ENCODE measurements at regions not wholly inside any gene's neighbourhood (a gene's known extent, or its start where the extent isn't known, plus 50 kb on each side); places are given as distances from the start of the nearest gene placed in this dataset.
"Not testable (repeated sequence)": the region's sequence is repeated elsewhere in the genome, so short reads cannot be mapped to it uniquely, and the experiment has no call there.

DNA sequence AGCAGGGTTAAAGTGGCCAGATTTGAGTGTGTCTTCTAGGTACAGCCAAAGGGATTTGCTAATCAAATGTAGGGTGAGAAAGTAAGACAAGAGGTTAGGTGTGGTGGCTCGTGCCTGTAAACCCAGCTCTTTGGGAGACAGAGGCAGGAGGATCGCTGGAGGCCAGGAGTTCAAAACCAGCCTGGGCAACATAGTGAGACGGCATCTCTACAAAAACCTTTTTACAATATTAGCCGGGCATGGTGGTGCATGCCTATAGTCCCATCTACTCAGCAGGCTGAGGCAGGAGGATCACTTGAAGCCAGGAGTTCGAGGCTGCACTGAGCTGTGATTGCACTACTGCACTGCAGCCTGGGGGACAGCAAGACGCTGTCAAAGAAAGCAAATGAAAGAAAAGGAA lies 294.5 kb downstream of the GOLGA6L6 start:
- POLR2A ChIA-PET; CTCF ChIA-PET; H3K36me3 Mint-ChIP-seq (ENCODE audit: insufficient read depth, unreplicated experiment); H3K27me3 Mint-ChIP-seq (ENCODE audit: insufficient read depth, unreplicated experiment); H3K27me3 ChIP-seq (replicated peaks; ENCODE audit: control insufficient read depth, insufficient read depth, low read length); H3K4me1 Mint-ChIP-seq (ENCODE audit: low read depth, unreplicated experiment); DNase-seq; H3K9me3 ChIP-seq; H3K9me3 Mint-ChIP-seq (ENCODE audit: unreplicated experiment); BruUV-seq (replicated peaks); H3K4me3 Mint-ChIP-seq (ENCODE audit: unreplicated experiment); intact Hi-C loops (cut with micrococcal nuclease; ENCODE audit: unreplicated experiment); H3K36me3 ChIP-seq (ENCODE audit: control insufficient read depth, insufficient read depth, low read length); H3K4me1 ChIP-seq; H3K4me3 ChIP-seq (ENCODE audit: low read depth, low read length); H3K27ac Mint-ChIP-seq (ENCODE audit: unreplicated experiment): not testable (repeated sequence)

GRCh38 chr15:20246624-20247023 lies 295.0 kb downstream of the GOLGA6L6 start:
- H3K4me3 ChIP-seq (ENCODE audit: low read depth, low read length); H3K4me3 Mint-ChIP-seq (ENCODE audit: unreplicated experiment); DNase-seq; H3K27me3 Mint-ChIP-seq (ENCODE audit: insufficient read depth, unreplicated experiment); H3K36me3 ChIP-seq (ENCODE audit: control insufficient read depth, insufficient read depth, low read length); intact Hi-C loops (cut with micrococcal nuclease; ENCODE audit: unreplicated experiment); CTCF ChIA-PET; H3K9me3 Mint-ChIP-seq (ENCODE audit: unreplicated experiment); H3K4me1 ChIP-seq; H3K36me3 Mint-ChIP-seq (ENCODE audit: insufficient read depth, unreplicated experiment); H3K27me3 ChIP-seq (replicated peaks; ENCODE audit: control insufficient read depth, insufficient read depth, low read length); BruUV-seq (replicated peaks); H3K4me1 Mint-ChIP-seq (ENCODE audit: low read depth, unreplicated experiment); POLR2A ChIA-PET; H3K27ac Mint-ChIP-seq (ENCODE audit: unreplicated experiment); H3K9me3 ChIP-seq: not testable (repeated sequence)

GRCh38 chr15:20245856-20246255 lies 295.7 kb downstream of the GOLGA6L6 start:
- H3K4me3 Mint-ChIP-seq (ENCODE audit: unreplicated experiment); CTCF ChIA-PET; H3K27ac Mint-ChIP-seq (ENCODE audit: unreplicated experiment); H3K9me3 Mint-ChIP-seq (ENCODE audit: unreplicated experiment); H3K27me3 ChIP-seq (replicated peaks; ENCODE audit: control insufficient read depth, insufficient read depth, low read length); H3K9me3 ChIP-seq; H3K4me3 ChIP-seq (ENCODE audit: low read depth, low read length); H3K27me3 Mint-ChIP-seq (ENCODE audit: insufficient read depth, unreplicated experiment); H3K4me1 ChIP-seq; H3K36me3 Mint-ChIP-seq (ENCODE audit: insufficient read depth, unreplicated experiment); POLR2A ChIA-PET; BruUV-seq (replicated peaks); H3K36me3 ChIP-seq (ENCODE audit: control insufficient read depth, insufficient read depth, low read length); intact Hi-C loops (cut with micrococcal nuclease; ENCODE audit: unreplicated experiment); H3K4me1 Mint-ChIP-seq (ENCODE audit: low read depth, unreplicated experiment): not testable (repeated sequence)
- DNase-seq = peak; percentile 49 to 74

- BruUV-seq (replicated peaks); H3K4me1 Mint-ChIP-seq (ENCODE audit: low read depth, unreplicated experiment); H3K9me3 ChIP-seq; H3K4me3 Mint-ChIP-seq (ENCODE audit: unreplicated experiment); H3K9me3 Mint-ChIP-seq (ENCODE audit: unreplicated experiment); DNase-seq; H3K36me3 Mint-ChIP-seq (ENCODE audit: insufficient read depth, unreplicated experiment); H3K4me1 ChIP-seq; H3K4me3 ChIP-seq (ENCODE audit: low read depth, low read length); H3K27me3 ChIP-seq (replicated peaks; ENCODE audit: control insufficient read depth, insufficient read depth, low read length); CTCF ChIA-PET; H3K36me3 ChIP-seq (ENCODE audit: control insufficient read depth, insufficient read depth, low read length); H3K27me3 Mint-ChIP-seq (ENCODE audit: insufficient read depth, unreplicated experiment); POLR2A ChIA-PET; intact Hi-C loops (cut with micrococcal nuclease; ENCODE audit: unreplicated experiment); H3K27ac Mint-ChIP-seq (ENCODE audit: unreplicated experiment): not testable (repeated sequence)
Measured at GRCh38 chr15:20244792-20245191, 296.8 kb downstream of the GOLGA6L6 start.

DNA sequence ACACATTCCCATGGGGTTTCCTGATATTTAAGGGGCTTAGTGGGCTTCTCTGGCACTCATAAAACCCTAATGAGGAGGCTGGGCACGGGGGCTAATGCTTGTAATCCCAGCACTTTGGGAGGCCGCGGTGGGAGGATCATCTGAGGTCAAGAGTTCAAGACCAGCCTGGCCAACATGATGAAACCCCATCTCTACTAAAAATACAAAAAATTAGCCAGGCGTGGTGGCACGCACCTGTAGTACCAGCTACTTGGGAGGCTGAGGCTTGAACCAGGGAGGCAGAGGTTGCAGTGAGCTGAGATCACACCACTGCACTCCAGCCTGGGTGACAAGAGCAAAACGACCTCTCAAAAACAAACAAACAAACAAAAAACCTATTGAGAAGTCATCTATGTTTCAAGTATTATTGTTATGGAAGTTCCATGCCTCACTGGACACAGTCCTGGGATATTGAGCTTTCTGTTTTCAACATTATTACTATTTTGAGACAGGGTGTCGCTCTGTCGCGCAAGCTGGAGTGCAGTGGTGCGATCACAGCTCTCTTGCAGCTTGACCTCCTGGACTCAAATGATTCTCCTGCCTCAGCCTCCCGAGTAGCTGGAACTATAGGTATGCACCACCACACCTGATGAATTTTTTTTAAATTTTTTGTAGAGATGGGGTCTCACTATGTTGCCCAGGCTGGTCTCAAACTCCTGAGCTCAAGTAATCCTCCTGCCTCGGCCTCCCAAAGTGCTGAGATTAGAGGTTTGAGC lies 297.9 kb downstream of the GOLGA6L6 start:
- H3K9me3 ChIP-seq; BruUV-seq (replicated peaks); H3K27ac Mint-ChIP-seq (ENCODE audit: unreplicated experiment); H3K4me3 ChIP-seq (ENCODE audit: low read depth, low read length); H3K4me1 Mint-ChIP-seq (ENCODE audit: low read depth, unreplicated experiment); H3K4me3 Mint-ChIP-seq (ENCODE audit: unreplicated experiment); H3K4me1 ChIP-seq; H3K27me3 ChIP-seq (replicated peaks; ENCODE audit: control insufficient read depth, insufficient read depth, low read length); CTCF ChIA-PET; H3K9me3 Mint-ChIP-seq (ENCODE audit: unreplicated experiment); H3K36me3 Mint-ChIP-seq (ENCODE audit: insufficient read depth, unreplicated experiment); H3K36me3 ChIP-seq (ENCODE audit: control insufficient read depth, insufficient read depth, low read length); DNase-seq; POLR2A ChIA-PET; H3K27me3 Mint-ChIP-seq (ENCODE audit: insufficient read depth, unreplicated experiment); intact Hi-C loops (cut with micrococcal nuclease; ENCODE audit: unreplicated experiment): not testable (repeated sequence)

- H3K27me3 Mint-ChIP-seq (ENCODE audit: insufficient read depth, unreplicated experiment); H3K4me1 Mint-ChIP-seq (ENCODE audit: low read depth, unreplicated experiment); H3K4me3 ChIP-seq (ENCODE audit: low read depth, low read length); H3K4me3 Mint-ChIP-seq (ENCODE audit: unreplicated experiment); H3K27me3 ChIP-seq (replicated peaks; ENCODE audit: control insufficient read depth, insufficient read depth, low read length); CTCF ChIA-PET; H3K36me3 Mint-ChIP-seq (ENCODE audit: insufficient read depth, unreplicated experiment); intact Hi-C loops (cut with micrococcal nuclease; ENCODE audit: unreplicated experiment); BruUV-seq (replicated peaks); H3K9me3 Mint-ChIP-seq (ENCODE audit: unreplicated experiment); DNase-seq; POLR2A ChIA-PET; H3K4me1 ChIP-seq; H3K36me3 ChIP-seq (ENCODE audit: control insufficient read depth, insufficient read depth, low read length); H3K9me3 ChIP-seq; H3K27ac Mint-ChIP-seq (ENCODE audit: unreplicated experiment): not testable (repeated sequence)
Measured at GRCh38 chr15:20240366-20240917, 301.2 kb downstream of the GOLGA6L6 start.

DNA sequence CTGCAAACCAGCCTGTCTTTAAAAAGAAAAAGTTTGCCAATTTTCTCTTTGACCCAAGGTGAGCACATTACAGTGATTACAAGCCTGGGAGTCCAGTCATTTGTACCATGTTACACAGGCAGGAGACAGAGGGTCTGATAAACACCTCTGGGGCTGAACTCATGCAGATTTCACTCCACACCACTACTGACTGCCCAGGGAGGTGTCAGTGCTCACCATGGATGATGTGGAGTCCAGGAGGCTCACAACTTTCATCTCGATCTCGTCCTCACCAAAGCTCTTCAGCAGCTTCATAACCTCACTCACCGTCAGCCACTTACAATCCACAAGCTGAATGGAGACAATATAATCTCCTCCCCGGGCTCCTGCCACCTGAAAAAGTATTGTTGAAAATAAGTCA lies 302.4 kb downstream of the GOLGA6L6 start:
- H3K27me3 Mint-ChIP-seq (ENCODE audit: insufficient read depth, unreplicated experiment); CTCF ChIA-PET; H3K9me3 ChIP-seq; H3K27me3 ChIP-seq (replicated peaks; ENCODE audit: control insufficient read depth, insufficient read depth, low read length); H3K4me1 ChIP-seq; intact Hi-C loops (cut with micrococcal nuclease; ENCODE audit: unreplicated experiment); H3K4me3 Mint-ChIP-seq (ENCODE audit: unreplicated experiment); H3K4me3 ChIP-seq (ENCODE audit: low read depth, low read length); BruUV-seq (replicated peaks); H3K36me3 Mint-ChIP-seq (ENCODE audit: insufficient read depth, unreplicated experiment); DNase-seq; H3K36me3 ChIP-seq (ENCODE audit: control insufficient read depth, insufficient read depth, low read length); POLR2A ChIA-PET; H3K27ac Mint-ChIP-seq (ENCODE audit: unreplicated experiment); H3K4me1 Mint-ChIP-seq (ENCODE audit: low read depth, unreplicated experiment); H3K9me3 Mint-ChIP-seq (ENCODE audit: unreplicated experiment): not testable (repeated sequence)
